HCT116 (cell line): ENCODE measurements at regions not wholly inside any gene's neighbourhood (a gene's known extent, or its start where the extent isn't known, plus 50 kb on each side); places are given as distances from the start of the nearest gene placed in this dataset.

ENCODE experiments used
- ATAC-seq: fragments of 200-7000 bp; cut with Tn5 transposase; 2 replicates; pipeline ENCODE4 v1.9.1; 2020; ENCODE audit warnings: mild to moderate bottlenecking, moderate library complexity
- BruUV-seq: library from RNA; stranded (reverse); fragments of 400-500 nt; replicated peaks from 2 replicates; lab custom pipeline; 2021; lab: Mats Ljungman, UMichigan
- CTCF ChIA-PET: fragments of 300-600 bp; sonication (Branson Sonifier 250); formaldehyde crosslinking; loops from one replicate; lab custom pipeline; 2021; ENCODE audit warnings: antibody characterized with exemption; lab: Charles Lee
- POLR2A ChIA-PET: fragments of 300-600, 350-600 bp; sonication (Branson Sonifier 250); formaldehyde crosslinking; loops from one replicate; lab custom pipeline; 2021; ENCODE audit warnings: antibody characterized with exemption; lab: Charles Lee
- RAD21 ChIA-PET, 2 experiments: fragments of 300-600 bp; sonication (Branson Sonifier 250); formaldehyde crosslinking; loops; one replicate each; lab custom pipeline; 2023; ENCODE audit warnings: low total read pairs in 2 of 2; ENCODE audit not compliant: uncharacterized antibody in 2 of 2, unreplicated experiment in 2 of 2, low non-redundant PET in 1 of 2; lab: Charles Lee
- DNase-seq: peaks from one replicate; pipeline ENCODE4 v3.0.0-alpha.2; 2010; ENCODE audit warnings: low read depth, low spot score
- H2AFZ ChIP-seq: fragments of 200-600 bp; shearing (Covaris generic), sonication (generic); 2 replicates; pipeline ENCODE4 v1.6.1; 2017; ENCODE audit warnings: low read depth, mixed run types, mixed read lengths, antibody characterized with exemption, low read length; ENCODE audit not compliant: poor library complexity, severe bottlenecking
- H3K27ac ChIP-seq: 2 replicates; pipeline ENCODE4 v1.5.1; 2012; ENCODE audit warnings: low read depth, low read length
- H3K27me3 ChIP-seq: fragments of 200-600 bp; sonication (generic); 2 replicates; pipeline ENCODE4 v1.6.1; 2016; ENCODE audit warnings: mixed run types, low read length, mixed read lengths; ENCODE audit not compliant: insufficient read depth
- H3K36me3 ChIP-seq, 2 experiments: fragments of 200-500 bp in 1 of 2; fragments of 200-600 bp in 1 of 2; sonication (Bioruptor generic) in 1 of 2; sonication (generic) in 1 of 2; 2 replicates each; pipeline versions ENCODE4 v1.5.1 to v1.6.1; 2014 to 2016; ENCODE audit warnings: low read length in 2 of 2, inconsistent platforms in 1 of 2, mixed read lengths in 1 of 2, mixed run types in 1 of 2; ENCODE audit not compliant: insufficient read depth in 2 of 2, control insufficient read depth in 1 of 2
- H3K4me1 ChIP-seq, 2 experiments: fragments of 200-600 bp in 1 of 2; sonication (generic) in 1 of 2; 2 replicates each; pipeline versions ENCODE4 v1.5.1 to v1.6.1; 2012 to 2017; ENCODE audit warnings: low read length in 2 of 2, inconsistent platforms in 1 of 2, mild to moderate bottlenecking in 1 of 2, mixed read lengths in 1 of 2, mixed run types in 1 of 2, moderate library complexity in 1 of 2; ENCODE audit not compliant: insufficient read depth in 2 of 2, control insufficient read depth in 1 of 2
- H3K4me2 ChIP-seq: fragments of 200-600 bp; sonication (generic); 2 replicates; pipeline ENCODE4 v1.6.1; 2017; ENCODE audit warnings: mixed run types, low read length, mixed read lengths
- H3K4me3 ChIP-seq, 2 experiments: fragments of 200-600 bp in 1 of 2; sonication (generic) in 1 of 2; replicated peaks in 1 of 2; 2 replicates each; pipeline ENCODE4 v1.5.1; 2011 to 2016; ENCODE audit warnings: low read length in 2 of 2, control low read depth in 1 of 2, low read depth in 1 of 2, mild to moderate bottlenecking in 1 of 2, mixed read lengths in 1 of 2, mixed run types in 1 of 2
- H3K79me2 ChIP-seq: fragments of 200-600 bp; sonication (generic); 2 replicates; pipeline ENCODE4 v1.6.1; 2017; ENCODE audit warnings: mild to moderate bottlenecking, mixed run types, low read length, moderate library complexity, mixed read lengths; ENCODE audit not compliant: insufficient read depth
- H3K9ac ChIP-seq: fragments of 200-600 bp; sonication (generic); 2 replicates; pipeline ENCODE4 v1.6.1; 2016; ENCODE audit warnings: low read length, mixed read lengths
- H3K9me2 ChIP-seq: fragments of 200-600 bp; sonication (generic), shearing (Covaris generic); 2 replicates; pipeline ENCODE4 v1.6.1; 2017; ENCODE audit warnings: mixed run types, mild to moderate bottlenecking, moderate library complexity; ENCODE audit not compliant: insufficient read depth
- H3K9me3 ChIP-seq, 2 experiments: fragments of 200-500 bp in 1 of 2; fragments of 200-600 bp in 1 of 2; sonication (Bioruptor generic) in 1 of 2; sonication (generic) in 1 of 2; 2 replicates each; pipeline ENCODE4 v1.6.1; 2014 to 2017; ENCODE audit warnings: low read length in 2 of 2, mixed read lengths in 2 of 2, inconsistent platforms in 1 of 2, low read depth in 1 of 2, mild to moderate bottlenecking in 1 of 2, mixed run types in 1 of 2, moderate library complexity in 1 of 2; ENCODE audit not compliant: control insufficient read depth in 1 of 2, insufficient read depth in 1 of 2
- H4K20me1 ChIP-seq: fragments of 200-600 bp; sonication (generic), shearing (Covaris generic); 2 replicates; pipeline ENCODE4 v1.6.1; 2017; ENCODE audit warnings: mixed run types, mild to moderate bottlenecking, moderate library complexity; ENCODE audit not compliant: insufficient read depth
- CBX3 ChIP-seq: IDR thresholded peaks from 2 replicates; pipeline ENCODE4 v1.6.1; 2012; ENCODE audit warnings: low read depth
- CEBPB ChIP-seq: IDR thresholded peaks from 2 replicates; pipeline ENCODE4 v1.6.1; 2012; ENCODE audit warnings: low read depth
- EGR1 ChIP-seq: IDR thresholded peaks from 2 replicates; pipeline ENCODE4 v1.6.1; 2012; ENCODE audit warnings: low read depth
- EZH2phosphoT487 ChIP-seq: fragments of 200-600 bp; IDR thresholded peaks from 2 replicates; pipeline ENCODE4 v1.6.1; 2018; ENCODE audit warnings: antibody characterized with exemption, borderline replicate concordance
- FOSL1 ChIP-seq: IDR thresholded peaks from 2 replicates; pipeline ENCODE4 v1.6.1; 2012; ENCODE audit warnings: low read depth
- JUND ChIP-seq: IDR thresholded peaks from 2 replicates; pipeline ENCODE4 v1.6.1; 2012
- RAD21 ChIP-seq: IDR thresholded peaks from 2 replicates; pipeline ENCODE4 v1.6.1; 2012; ENCODE audit warnings: low read depth, mild to moderate bottlenecking
- TCF7L2 ChIP-seq: IDR thresholded peaks from 2 replicates; pipeline ENCODE4 v1.7.0; 2011; ENCODE audit warnings: borderline replicate concordance, inconsistent platforms; ENCODE audit not compliant: insufficient read depth, insufficient read length; ENCODE audit errors: extremely low read depth
- YY1 ChIP-seq: IDR thresholded peaks from 2 replicates; pipeline ENCODE4 v1.6.1; 2011; ENCODE audit warnings: low read length, low read depth, moderate library complexity, mild to moderate bottlenecking; ENCODE audit not compliant: insufficient replicate concordance; ENCODE audit errors: extremely low read depth
- ZNF274 ChIP-seq: fragments of 200-500 bp; sonication (Bioruptor generic); IDR thresholded peaks from 2 replicates; pipeline ENCODE4 v1.6.1; 2014; ENCODE audit warnings: mild to moderate bottlenecking, low read depth, low read length, inconsistent platforms
- intact Hi-C: fragments of 100-400 bp; cut with micrococcal nuclease; formaldehyde crosslinking; loops from 2 replicates; pipeline ENCODE4 v1.10.0; 2022
- TF ChIP-seq, protein P1 (sequence below): IDR thresholded peaks from 2 replicates; pipeline ENCODE4 v1.6.1; 2012; ENCODE audit warnings: low read depth
- TF ChIP-seq, protein P2 (sequence below), 3 experiments: fragments of 200-600 bp in 1 of 3; sonication (generic) in 1 of 3; IDR thresholded peaks in 2 of 3; conservative IDR thresholded peaks in 1 of 3; 2 replicates each; pipeline ENCODE4 v1.5.1; 2012 to 2017; ENCODE audit warnings: low read depth in 2 of 3, low read length in 2 of 3, antibody characterized with exemption in 1 of 3, borderline replicate concordance in 1 of 3, control low read depth in 1 of 3, mild to moderate bottlenecking in 1 of 3, mixed read lengths in 1 of 3, mixed run types in 1 of 3, moderate library complexity in 1 of 3; ENCODE audit not compliant: insufficient read depth in 1 of 3

DNA sequence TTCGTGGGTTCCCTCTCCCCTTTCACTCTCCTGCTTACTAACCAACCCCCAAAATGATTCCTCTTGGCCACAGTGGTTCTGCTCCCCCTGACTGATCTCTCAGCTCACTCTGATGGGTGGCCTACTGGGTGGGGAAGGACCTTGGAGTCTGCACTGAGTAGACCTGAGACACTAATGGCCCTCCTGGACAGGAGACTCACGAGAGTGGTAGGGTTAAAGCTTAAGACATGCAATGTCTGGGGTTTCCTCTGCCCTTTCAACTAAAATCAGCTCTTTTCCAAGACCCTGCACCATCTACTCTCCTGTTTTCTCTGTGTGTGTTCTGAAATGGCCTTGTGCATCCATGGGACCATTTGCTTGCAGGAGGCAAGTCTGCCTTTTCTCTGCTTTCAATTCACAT lies 631.4 kb downstream of the ACTR3B start (continued):
- no peak for TF ChIP-seq CBX3
- TF ChIP-seq TCF7L2: no peak

DNA sequence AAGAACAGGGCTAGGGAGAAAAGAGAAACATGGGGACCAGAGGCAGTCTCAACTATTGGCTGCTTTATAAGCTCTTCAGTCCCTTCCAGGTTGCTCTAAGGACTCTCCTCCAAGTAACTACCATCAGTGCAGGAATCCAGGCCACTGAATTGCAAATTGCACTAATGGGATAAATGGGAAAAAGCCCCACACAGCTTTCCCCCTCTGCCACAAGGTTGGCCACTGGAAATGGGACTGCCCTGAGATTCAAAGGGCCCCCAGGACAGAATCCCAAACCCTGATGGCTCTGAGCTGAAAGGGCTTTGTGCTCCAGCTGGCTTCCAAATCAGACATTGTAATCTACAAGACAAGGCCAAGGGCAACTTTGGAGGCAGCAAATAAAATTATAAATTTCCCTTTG lies 633.2 kb downstream of the ACTR3B start:
- H2AFZ ChIP-seq: no peak overlapping the region
- H3K27ac ChIP-seq: no peak overlapping the region
- H3K79me2 ChIP-seq: no peaks in the 10 kb centered on the region
- CTCF ChIA-PET: no interaction called here
- ATAC-seq (no peak), DNase-seq (no peak)
- no peaks in the 10 kb centered on the region for H3K27me3 ChIP-seq
- H3K4me1 ChIP-seq: no peaks in the 10 kb centered on the region
- no TSS peak for BruUV-seq
- H3K4me3 ChIP-seq: no peak overlapping the region
- RAD21 ChIA-PET: no interaction called here
- no peaks in the 10 kb centered on the region for H3K9me2 ChIP-seq
- H3K9me3 ChIP-seq: peaks cover 5 to 15% of the 10 kb centered on the region in 2 experiments; a peak in 2 of 4 replicates
- no peaks in the 10 kb centered on the region for H3K36me3 ChIP-seq
- no peak overlapping the region for H3K9ac ChIP-seq
- POLR2A ChIA-PET: no interaction called here
- no peaks in the 10 kb centered on the region for H4K20me1 ChIP-seq
- TF ChIP-seq YY1: no peak
- intact Hi-C loops: no loop called here
- no peak overlapping the region for H3K4me2 ChIP-seq

DNA sequence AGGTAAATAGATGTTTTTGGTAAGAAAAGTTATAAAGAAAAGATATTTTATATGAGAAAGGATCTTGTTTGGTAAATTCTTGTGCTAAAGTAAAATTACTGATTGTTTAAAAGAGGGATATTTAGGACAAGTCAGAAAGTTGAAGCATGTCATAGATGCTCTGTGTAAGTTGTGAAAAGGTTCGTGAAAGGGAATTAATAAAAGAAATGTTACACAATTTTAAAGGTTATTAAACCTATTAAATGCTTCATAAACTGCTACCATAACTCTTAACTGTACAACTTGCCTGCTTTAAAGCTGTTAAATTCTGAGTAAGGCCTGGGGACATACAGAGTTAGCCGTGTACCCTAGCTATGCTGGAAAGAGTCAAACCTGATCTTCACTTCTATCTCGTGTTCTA lies 634.1 kb downstream of the ACTR3B start:
- Histone ChIP-seq H3K4me1 (no peaks in the 10 kb centered on the region), H3K4me2 (no peak overlapping the region), H2AFZ (no peak overlapping the region), H3K79me2 (no peaks in the 10 kb centered on the region), H3K9me3 (peaks cover 5 to 14% of the 10 kb centered on the region in 2 experiments; a peak in 2 of 4 replicates), H3K27me3 (no peaks in the 10 kb centered on the region), H3K9ac (no peak overlapping the region), H3K36me3 (no peaks in the 10 kb centered on the region), H4K20me1 (no peaks in the 10 kb centered on the region), H3K9me2 (no peaks in the 10 kb centered on the region), H3K27ac (no peak overlapping the region), H3K4me3 (no peak overlapping the region)
- ATAC-seq: no peak
- no TSS peak for BruUV-seq
- intact Hi-C loops: no loop called here
- DNase-seq: no peak
- ChIA-PET CTCF (no interaction called here), RAD21 (no interaction called here), POLR2A (no interaction called here)
- TF ChIP-seq, protein P1, sequence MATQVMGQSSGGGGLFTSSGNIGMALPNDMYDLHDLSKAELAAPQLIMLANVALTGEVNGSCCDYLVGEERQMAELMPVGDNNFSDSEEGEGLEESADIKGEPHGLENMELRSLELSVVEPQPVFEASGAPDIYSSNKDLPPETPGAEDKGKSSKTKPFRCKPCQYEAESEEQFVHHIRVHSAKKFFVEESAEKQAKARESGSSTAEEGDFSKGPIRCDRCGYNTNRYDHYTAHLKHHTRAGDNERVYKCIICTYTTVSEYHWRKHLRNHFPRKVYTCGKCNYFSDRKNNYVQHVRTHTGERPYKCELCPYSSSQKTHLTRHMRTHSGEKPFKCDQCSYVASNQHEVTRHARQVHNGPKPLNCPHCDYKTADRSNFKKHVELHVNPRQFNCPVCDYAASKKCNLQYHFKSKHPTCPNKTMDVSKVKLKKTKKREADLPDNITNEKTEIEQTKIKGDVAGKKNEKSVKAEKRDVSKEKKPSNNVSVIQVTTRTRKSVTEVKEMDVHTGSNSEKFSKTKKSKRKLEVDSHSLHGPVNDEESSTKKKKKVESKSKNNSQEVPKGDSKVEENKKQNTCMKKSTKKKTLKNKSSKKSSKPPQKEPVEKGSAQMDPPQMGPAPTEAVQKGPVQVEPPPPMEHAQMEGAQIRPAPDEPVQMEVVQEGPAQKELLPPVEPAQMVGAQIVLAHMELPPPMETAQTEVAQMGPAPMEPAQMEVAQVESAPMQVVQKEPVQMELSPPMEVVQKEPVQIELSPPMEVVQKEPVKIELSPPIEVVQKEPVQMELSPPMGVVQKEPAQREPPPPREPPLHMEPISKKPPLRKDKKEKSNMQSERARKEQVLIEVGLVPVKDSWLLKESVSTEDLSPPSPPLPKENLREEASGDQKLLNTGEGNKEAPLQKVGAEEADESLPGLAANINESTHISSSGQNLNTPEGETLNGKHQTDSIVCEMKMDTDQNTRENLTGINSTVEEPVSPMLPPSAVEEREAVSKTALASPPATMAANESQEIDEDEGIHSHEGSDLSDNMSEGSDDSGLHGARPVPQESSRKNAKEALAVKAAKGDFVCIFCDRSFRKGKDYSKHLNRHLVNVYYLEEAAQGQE: no peak
- TF ChIP-seq, protein P2, sequence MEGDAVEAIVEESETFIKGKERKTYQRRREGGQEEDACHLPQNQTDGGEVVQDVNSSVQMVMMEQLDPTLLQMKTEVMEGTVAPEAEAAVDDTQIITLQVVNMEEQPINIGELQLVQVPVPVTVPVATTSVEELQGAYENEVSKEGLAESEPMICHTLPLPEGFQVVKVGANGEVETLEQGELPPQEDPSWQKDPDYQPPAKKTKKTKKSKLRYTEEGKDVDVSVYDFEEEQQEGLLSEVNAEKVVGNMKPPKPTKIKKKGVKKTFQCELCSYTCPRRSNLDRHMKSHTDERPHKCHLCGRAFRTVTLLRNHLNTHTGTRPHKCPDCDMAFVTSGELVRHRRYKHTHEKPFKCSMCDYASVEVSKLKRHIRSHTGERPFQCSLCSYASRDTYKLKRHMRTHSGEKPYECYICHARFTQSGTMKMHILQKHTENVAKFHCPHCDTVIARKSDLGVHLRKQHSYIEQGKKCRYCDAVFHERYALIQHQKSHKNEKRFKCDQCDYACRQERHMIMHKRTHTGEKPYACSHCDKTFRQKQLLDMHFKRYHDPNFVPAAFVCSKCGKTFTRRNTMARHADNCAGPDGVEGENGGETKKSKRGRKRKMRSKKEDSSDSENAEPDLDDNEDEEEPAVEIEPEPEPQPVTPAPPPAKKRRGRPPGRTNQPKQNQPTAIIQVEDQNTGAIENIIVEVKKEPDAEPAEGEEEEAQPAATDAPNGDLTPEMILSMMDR (IDR thresholded peaks at IDR 0.05 in 2 of 3, conservative IDR thresholded peaks at IDR 0.05 in 1 of 3; ENCODE audit: borderline replicate concordance in 1 of 3, insufficient read depth in 1 of 3, low read depth in 2 of 3, low read length in 2 of 3): no peak
- TF ChIP-seq EZH2phosphoT487 (no peak), FOSL1 (no peak), EGR1 (no peak), RAD21 (no peak), YY1 (no peak), CBX3 (no peak), ZNF274 (no peak), CEBPB (no peak), JUND (no peak)
